ENCODE measurements at regions not wholly inside any gene's neighbourhood (a gene's known extent, or its start where the extent isn't known, plus 50 kb on each side); places are given as distances from the start of the nearest gene placed in this dataset.

DNA sequence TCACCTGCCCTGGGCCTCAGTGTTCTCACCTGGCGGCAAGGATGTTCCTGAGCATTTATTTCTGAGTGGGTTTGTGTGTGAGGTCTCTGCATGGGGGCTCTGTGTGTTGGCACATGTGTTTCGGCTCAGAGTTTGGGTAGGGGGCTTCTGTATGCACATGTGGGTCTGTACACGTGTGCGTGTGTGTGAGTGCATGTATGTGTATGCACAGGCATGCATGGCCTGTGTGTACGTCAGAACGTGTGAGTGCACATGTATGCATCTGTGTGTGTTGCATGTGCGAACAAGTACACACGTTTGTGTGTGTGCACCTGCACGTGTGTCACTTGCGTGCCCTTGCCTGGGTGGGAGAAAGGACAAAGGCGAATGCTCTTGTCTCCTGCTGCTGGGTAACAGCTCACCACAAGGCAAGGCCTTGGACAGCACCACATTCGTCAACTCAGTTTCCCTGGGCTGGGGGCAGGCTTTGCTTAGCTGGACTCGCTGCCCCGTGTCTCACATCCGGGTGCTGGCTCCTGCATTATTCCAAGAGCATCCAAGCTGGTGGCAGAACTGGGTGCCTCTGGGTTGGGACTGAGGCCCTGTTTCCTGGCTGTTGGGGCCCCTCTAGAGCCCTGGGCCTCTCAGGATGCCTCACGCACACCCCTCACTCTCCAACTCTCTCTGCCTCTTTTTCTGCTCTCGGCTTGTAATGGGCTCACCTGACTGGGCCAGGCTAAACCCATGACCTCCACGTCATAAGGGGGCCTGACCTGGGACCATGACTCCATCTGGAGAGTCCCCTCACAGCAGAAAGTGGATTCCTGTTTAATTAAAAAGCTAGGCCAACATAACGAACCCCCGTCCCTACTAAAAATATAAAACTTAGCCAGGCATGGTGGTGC is 153.6 kb upstream of the C14orf180 start:
- TF ChIP-seq POLR2AphosphoS5 (IDR thresholded peaks at IDR 0.05) (no peak), CTCF (IDR thresholded peaks at IDR 0.05) (no peak), EP300 (IDR thresholded peaks at IDR 0.05) (no peak)
